Endothelial cell of umbilical vein (primary cell): ENCODE measurements at regions not wholly inside any gene's neighbourhood (a gene's known extent, or its start where the extent isn't known, plus 50 kb on each side); places are given as distances from the start of the nearest gene placed in this dataset.

ENCODE experiments used
- BruUV-seq: library from RNA; stranded (reverse); fragments of 400-500 nt; replicated peaks from 2 replicates; lab custom pipeline; 2021; lab: Mats Ljungman, UMichigan
- CTCF ChIA-PET: fragments of 300-600, 350-600 bp; sonication (Branson Sonifier 250); formaldehyde crosslinking; loops from one replicate; lab custom pipeline; 2021; ENCODE audit warnings: antibody characterized with exemption, inconsistent platforms; lab: Charles Lee
- POLR2A ChIA-PET: fragments of 300-600, 350-600 bp; sonication (Branson Sonifier 250); formaldehyde crosslinking; loops from one replicate; lab custom pipeline; 2021; ENCODE audit warnings: antibody characterized with exemption, inconsistent platforms; lab: Charles Lee
- DNase-seq: peaks from one replicate; pipeline ENCODE4 v3.0.0-alpha.2; 2011; ENCODE audit warnings: low read depth, low spot score
- FAIRE-seq: peaks from 2 replicates; lab custom pipeline; 2011; peaks lifted over from hg19 to GRCh38; lab: Jason Lieb, UNC
- H2AFZ ChIP-seq: 2 replicates; pipeline ENCODE4 v1.6.0; 2012; ENCODE audit warnings: low read depth, low read length, control low read depth, inconsistent platforms
- H3K27ac ChIP-seq: 2 replicates; pipeline ENCODE4 v1.5.1; 2011; ENCODE audit warnings: low read depth, mild to moderate bottlenecking, control low read depth, low read length, moderate library complexity; ENCODE audit not compliant: insufficient read depth
- H3K27me3 ChIP-seq, 2 experiments: 2 replicates each; pipeline versions ENCODE4 v1.6.0 to v1.6.1; 2011; ENCODE audit warnings: low read length in 2 of 2, mixed read lengths in 1 of 2; ENCODE audit not compliant: control insufficient read depth in 2 of 2, insufficient read depth in 2 of 2
- H3K36me3 ChIP-seq, 2 experiments: 2 replicates in 1 of 2; 3 replicates in 1 of 2; pipeline ENCODE4 v1.5.1; 2011; ENCODE audit warnings: low read length in 2 of 2, mild to moderate bottlenecking in 1 of 2, moderate library complexity in 1 of 2; ENCODE audit not compliant: control insufficient read depth in 2 of 2, insufficient read depth in 2 of 2; ENCODE audit errors: extremely low read depth in 1 of 2
- H3K4me1 ChIP-seq: 3 replicates; pipeline ENCODE4 v1.5.1; 2011; ENCODE audit warnings: mild to moderate bottlenecking, low read length; ENCODE audit not compliant: control insufficient read depth, insufficient read depth; ENCODE audit errors: extremely low read depth
- H3K4me2 ChIP-seq: 2 replicates; pipeline ENCODE4 v1.6.1; 2011; ENCODE audit warnings: low read length, control low read depth, mixed read lengths; ENCODE audit not compliant: insufficient read depth
- H3K4me3 ChIP-seq, 3 experiments: fragments of 200-600 bp in 1 of 3; sonication (generic), shearing (Covaris generic) in 1 of 3; replicated peaks in 1 of 3; 2 replicates each; pipeline ENCODE4 v1.5.1; 2011 to 2016; ENCODE audit warnings: control low read depth in 3 of 3, low read length in 3 of 3, mild to moderate bottlenecking in 2 of 3, inconsistent platforms in 1 of 3, low read depth in 1 of 3, moderate library complexity in 1 of 3; ENCODE audit not compliant: insufficient read depth in 1 of 3
- H3K79me2 ChIP-seq: 2 replicates; pipeline ENCODE4 v1.6.0; 2012; ENCODE audit warnings: low read length, inconsistent platforms; ENCODE audit not compliant: control insufficient read depth, insufficient read depth
- H3K9ac ChIP-seq: replicated peaks from 2 replicates; pipeline ENCODE3; 2011; ENCODE audit warnings: low read length, control low read depth; ENCODE audit not compliant: insufficient read depth; ENCODE audit errors: extremely low read depth
- H3K9me1 ChIP-seq: replicated peaks from 3 replicates; pipeline ENCODE4 v1.6.0; 2011; ENCODE audit warnings: mild to moderate bottlenecking, low read length; ENCODE audit not compliant: control insufficient read depth, insufficient read depth; ENCODE audit errors: extremely low read depth
- H3K9me3 ChIP-seq: replicated peaks from 2 replicates; pipeline ENCODE4 v1.5.1; 2012; ENCODE audit warnings: low read length, inconsistent platforms; ENCODE audit not compliant: control insufficient read depth, insufficient read depth
- H4K20me1 ChIP-seq: replicated peaks from 2 replicates; pipeline ENCODE3; 2011; ENCODE audit warnings: mild to moderate bottlenecking, low read length; ENCODE audit not compliant: control insufficient read depth, insufficient read depth; ENCODE audit errors: extremely low read depth
- EZH2 ChIP-seq: IDR thresholded peaks from 2 replicates; pipeline ENCODE4 v1.6.1; 2012; ENCODE audit warnings: borderline replicate concordance, low read depth, mild to moderate bottlenecking, moderate library complexity, low read length, inconsistent platforms; ENCODE audit not compliant: severe bottlenecking
- FOS ChIP-seq: IDR thresholded peaks from 2 replicates; pipeline ENCODE4 v1.6.1; 2011; ENCODE audit warnings: mild to moderate bottlenecking, low read length, moderate library complexity, borderline replicate concordance; ENCODE audit not compliant: insufficient read depth
- GATA2 ChIP-seq: IDR thresholded peaks from 2 replicates; pipeline ENCODE4 v1.7.0; 2011; ENCODE audit warnings: low read depth, mild to moderate bottlenecking, moderate library complexity, mixed read lengths, low read length; ENCODE audit not compliant: insufficient read length, insufficient read depth
- JUN ChIP-seq: IDR thresholded peaks from 2 replicates; pipeline ENCODE4 v1.6.1; 2011; ENCODE audit warnings: borderline replicate concordance, low read depth; ENCODE audit not compliant: insufficient read length, insufficient read depth
- MAX ChIP-seq: IDR thresholded peaks from 2 replicates; pipeline ENCODE4 v1.6.1; 2011; ENCODE audit not compliant: insufficient read depth, insufficient read length
- MYC ChIP-seq: IDR thresholded peaks from one replicate; pipeline ENCODE4 v1.6.1; 2011; ENCODE audit warnings: mild to moderate bottlenecking, low read depth, low read length
- POLR2A ChIP-seq: IDR thresholded peaks from 2 replicates; pipeline ENCODE4 v1.6.1; 2012; ENCODE audit warnings: low read depth, mild to moderate bottlenecking, control low read depth, low read length
- POLR2AphosphoS5 ChIP-seq: IDR thresholded peaks from 2 replicates; pipeline ENCODE4 v1.6.1; 2012; ENCODE audit warnings: low read depth, mild to moderate bottlenecking, control low read depth, low read length, moderate library complexity; ENCODE audit not compliant: insufficient read depth
- dilution Hi-C: fragments of 300-500 bp; cut with MboI; formaldehyde crosslinking; loops from one replicate; pipeline ENCODE4 v1.15.0; 2019; ENCODE audit warnings: low sequenced_read_pairs; ENCODE audit not compliant: extremely low pct_ligation_motif_present
- intact Hi-C: fragments of 100-400 bp; cut with micrococcal nuclease; formaldehyde crosslinking; loops from one replicate; pipeline ENCODE4 v1.10.0; 2022
- TF ChIP-seq, protein P1 (sequence below), 2 donors: IDR thresholded peaks; 1 replicate in 1 of 2; 2 replicates in 1 of 2; pipeline ENCODE4 v1.5.1; 2011; ENCODE audit warnings: low read length in 2 of 2, mild to moderate bottlenecking in 2 of 2, moderate library complexity in 2 of 2, control low read depth in 1 of 2, inconsistent platforms in 1 of 2, low read depth in 1 of 2; ENCODE audit not compliant: insufficient read depth in 1 of 2; ENCODE audit errors: extremely low read depth in 1 of 2

DNA sequence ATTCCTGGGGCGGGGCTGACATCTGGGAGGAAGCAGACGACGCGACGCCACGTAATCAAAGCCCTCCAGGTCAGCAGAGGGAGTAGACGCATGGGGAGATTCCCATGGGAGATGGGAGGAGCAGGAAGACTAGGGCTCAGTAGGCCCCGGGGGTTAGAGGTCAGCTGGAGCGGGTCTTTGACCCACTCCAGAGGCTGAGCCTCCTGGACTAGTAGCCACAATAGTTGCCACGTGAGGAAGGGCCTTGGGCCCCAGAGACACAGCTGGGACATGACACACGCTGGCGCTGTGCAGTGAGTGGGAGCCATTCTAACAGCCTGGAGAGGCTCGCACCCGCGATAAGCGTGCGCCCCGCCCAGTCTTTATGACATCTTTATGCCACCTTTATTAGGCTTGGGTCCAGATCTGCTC is 95.7 kb upstream of the AMZ2 start:
- Histone ChIP-seq H3K4me2 (no peak overlapping the region), H3K79me2 (no peaks in the 10 kb centered on the region), H3K27me3 (peaks cover 0 to 3% of the 10 kb centered on the region in 2 experiments), H3K4me1 (no peaks in the 10 kb centered on the region), H3K9ac (no peak overlapping the region), H3K36me3 (no peaks in the 10 kb centered on the region), H2AFZ (no peak overlapping the region), H3K9me1 (no peaks in the 10 kb centered on the region), H3K9me3 (no peaks in the 10 kb centered on the region), H3K27ac (no peak overlapping the region), H3K4me3 (no peak overlapping the region), H4K20me1 (no peaks in the 10 kb centered on the region)
- TF ChIP-seq, protein P1, sequence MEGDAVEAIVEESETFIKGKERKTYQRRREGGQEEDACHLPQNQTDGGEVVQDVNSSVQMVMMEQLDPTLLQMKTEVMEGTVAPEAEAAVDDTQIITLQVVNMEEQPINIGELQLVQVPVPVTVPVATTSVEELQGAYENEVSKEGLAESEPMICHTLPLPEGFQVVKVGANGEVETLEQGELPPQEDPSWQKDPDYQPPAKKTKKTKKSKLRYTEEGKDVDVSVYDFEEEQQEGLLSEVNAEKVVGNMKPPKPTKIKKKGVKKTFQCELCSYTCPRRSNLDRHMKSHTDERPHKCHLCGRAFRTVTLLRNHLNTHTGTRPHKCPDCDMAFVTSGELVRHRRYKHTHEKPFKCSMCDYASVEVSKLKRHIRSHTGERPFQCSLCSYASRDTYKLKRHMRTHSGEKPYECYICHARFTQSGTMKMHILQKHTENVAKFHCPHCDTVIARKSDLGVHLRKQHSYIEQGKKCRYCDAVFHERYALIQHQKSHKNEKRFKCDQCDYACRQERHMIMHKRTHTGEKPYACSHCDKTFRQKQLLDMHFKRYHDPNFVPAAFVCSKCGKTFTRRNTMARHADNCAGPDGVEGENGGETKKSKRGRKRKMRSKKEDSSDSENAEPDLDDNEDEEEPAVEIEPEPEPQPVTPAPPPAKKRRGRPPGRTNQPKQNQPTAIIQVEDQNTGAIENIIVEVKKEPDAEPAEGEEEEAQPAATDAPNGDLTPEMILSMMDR (IDR thresholded peaks at IDR 0.05; ENCODE audit: extremely low read depth in 1 of 2, insufficient read depth in 1 of 2, low read depth in 1 of 2, low read length in 2 of 2), result no peak
- no peak for TF ChIP-seq EZH2
- TF ChIP-seq POLR2AphosphoS5, result no peak
- TF ChIP-seq MAX, result no peak
- no peak for TF ChIP-seq MYC
- TF ChIP-seq POLR2A, result no peak
- no peak for TF ChIP-seq JUN
- no peak for TF ChIP-seq GATA2
- TF ChIP-seq FOS, result no peak
- DNase-seq (no peak), FAIRE-seq (no peak)
- dilution Hi-C loops, result no loop called here
- intact Hi-C loops, result no loop called here
- ChIA-PET CTCF (interaction anchor here (0.9 to 1.4 kb wide), 4 partner anchors 10 to 95 kb away, joined by 3 to 4 read pairs (median 3); no protein-coding TSS in a partner anchor), POLR2A (no interaction called here)
- BruUV-seq, result no TSS peak
